NCI-H748 treated with DMSO at 0.1 percent for 48 hours (cell line): ENCODE measurements at regions not wholly inside any gene's neighbourhood (a gene's known extent, or its start where the extent isn't known, plus 50 kb on each side); places are given as distances from the start of the nearest gene placed in this dataset.
A peak's percentile ranks its signal among the peaks of the same experiment; 100 is the strongest.

Source experiments
- DNase-seq: peaks from one replicate; lab custom pipeline; 2025; lab: John Stamatoyannopoulos, UW

DNA sequence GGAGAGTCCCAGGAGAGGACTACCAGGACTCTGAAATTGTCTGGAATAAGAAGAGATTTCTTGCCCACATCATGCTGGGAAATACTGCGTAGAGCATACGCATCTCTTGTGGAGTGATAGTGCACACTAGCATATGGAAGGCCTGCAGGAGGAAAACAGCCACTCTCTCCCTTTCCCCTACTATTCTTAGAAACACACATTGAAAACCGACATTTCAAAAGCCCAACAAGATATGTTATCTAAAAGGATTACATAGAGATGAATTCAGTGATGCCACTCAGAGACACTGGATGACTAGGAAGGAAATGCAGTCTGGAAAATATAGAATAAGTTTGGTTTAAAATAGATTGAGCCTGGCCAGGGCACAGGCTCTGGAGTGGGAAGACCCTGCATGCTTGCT lies 388.7 kb upstream of the NBEA start:
- no peak for DNase-seq

DNA sequence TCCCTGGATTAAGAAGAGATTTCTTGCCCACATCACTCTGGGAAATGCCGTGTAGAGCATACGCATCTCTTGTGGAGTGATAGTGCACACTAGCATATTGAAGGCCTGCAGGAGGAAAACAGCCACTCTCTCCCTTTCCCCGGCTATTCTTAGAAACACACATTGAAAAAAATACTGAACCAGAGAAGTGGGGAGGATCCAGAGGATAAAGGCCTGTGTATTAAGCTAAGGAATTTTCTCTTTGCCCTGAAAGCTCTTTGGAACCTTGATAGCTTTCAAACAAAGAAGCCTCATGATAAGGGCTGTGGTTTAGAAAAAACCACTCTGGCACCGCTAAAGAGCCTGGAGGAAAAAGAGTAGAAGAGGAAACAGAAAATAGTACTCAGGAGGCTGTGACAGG lies 386.1 kb upstream of the NBEA start:
- DNase-seq, result no peak

DNA sequence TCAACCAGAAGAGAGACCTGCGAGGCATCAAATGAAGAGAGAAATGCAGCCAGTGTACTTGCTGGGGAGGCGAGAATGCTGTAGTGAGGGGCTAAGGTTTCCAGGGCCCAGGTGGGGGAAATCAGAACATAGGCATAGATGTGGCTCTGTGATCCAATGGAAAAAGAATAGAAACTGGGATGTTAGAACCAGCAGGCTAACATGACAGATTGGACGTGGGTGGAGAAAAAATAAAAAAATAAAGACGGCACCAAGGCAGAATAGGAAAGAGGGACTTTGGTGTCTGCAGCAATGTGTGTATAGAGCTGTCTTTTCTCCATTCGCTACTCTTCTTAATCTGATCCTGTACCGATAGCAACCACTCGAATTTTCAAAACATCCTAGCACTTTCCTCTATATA lies 381.0 kb upstream of the NBEA start:
- DNase-seq, result no peak

DNA sequence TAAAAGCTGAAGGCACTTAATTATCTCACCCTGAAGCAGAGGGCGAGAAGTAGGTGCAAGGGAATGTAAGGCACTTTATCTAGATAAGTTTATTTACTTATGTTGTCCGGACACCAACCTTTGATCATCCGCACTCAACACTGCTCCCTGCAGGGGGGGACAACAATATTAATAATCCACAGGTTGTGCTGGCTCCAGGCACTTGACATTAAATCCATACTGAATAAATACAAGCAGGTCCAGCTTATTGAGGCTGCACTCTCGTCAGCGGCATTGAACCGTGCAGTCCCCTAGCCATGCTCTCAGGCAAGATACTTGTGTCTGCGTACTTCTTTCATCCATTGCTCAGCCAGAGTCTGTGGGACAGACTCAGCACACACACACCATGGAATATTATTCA lies 374.5 kb upstream of the NBEA start:
- no peak for DNase-seq

DNA sequence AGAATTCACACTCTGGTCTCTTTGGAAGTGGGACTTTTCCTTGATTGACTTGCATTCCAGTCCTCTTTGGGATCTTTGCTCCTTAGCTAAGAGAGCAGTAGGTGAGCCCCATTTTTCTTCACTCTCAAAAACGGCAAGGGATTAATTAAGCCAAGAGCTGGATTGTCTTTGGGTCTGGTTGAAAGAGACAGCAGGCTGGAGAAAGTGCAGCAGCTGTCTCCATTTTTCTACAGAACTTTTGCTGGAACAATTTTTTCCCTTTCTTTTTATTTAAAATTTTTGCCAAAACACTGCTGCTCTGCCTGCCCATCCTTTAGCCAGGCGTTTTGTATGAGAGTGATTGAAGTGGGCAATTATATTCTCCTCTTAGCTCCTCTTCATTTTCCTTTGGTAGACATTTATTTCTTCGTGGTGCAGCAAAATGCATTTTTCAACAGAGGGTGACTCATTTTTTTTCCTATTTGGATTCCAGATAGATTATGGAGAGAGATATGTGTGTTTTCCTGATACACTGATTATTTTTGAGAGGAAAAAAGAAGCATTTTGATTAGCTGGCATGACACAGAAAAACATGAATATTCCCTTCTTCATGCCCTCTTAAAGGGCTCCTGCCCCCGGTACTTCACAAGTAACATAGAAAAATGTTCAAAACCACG lies 371.2 kb upstream of the NBEA start:
- no peak for DNase-seq

DNA sequence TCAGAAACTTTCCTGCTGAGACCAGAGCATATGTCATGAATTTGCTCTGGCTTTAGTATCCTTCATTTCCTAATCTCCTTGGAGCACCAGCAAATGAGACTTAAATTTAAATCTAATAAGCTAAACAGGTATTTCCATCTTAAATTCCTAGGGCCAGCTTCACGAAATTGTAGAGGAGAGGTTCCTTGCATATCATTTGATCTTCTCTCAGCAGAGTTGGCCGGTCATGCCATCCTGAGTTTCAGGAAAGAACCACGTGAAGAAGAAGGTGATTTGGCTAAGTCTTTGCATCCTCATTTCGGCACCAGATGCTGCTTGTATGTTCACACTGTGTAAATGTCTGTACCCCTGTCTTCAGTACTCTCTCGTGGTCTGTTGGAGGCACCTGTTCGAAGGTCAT lies 370.4 kb upstream of the NBEA start:
- no peak for DNase-seq

DNA sequence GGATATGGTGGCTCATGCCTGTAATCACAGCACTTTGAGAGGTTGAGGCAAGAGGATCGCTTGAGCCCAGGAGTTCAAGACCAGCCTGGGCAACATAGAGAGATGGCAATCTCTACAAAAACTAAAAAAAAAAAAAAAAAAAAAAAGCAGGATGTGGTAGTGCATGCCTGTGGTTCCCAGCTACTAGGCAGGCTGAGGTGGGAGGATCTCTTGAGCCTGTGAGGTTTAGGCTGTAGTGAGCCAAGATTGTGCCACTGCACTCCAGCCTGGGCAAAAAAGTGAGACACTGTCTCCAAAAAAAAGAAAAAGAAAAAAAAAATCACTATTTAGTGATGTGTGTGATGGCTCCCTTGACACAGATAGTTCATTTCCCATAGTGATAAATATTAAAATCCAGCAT lies 365.0 kb upstream of the NBEA start:
- no peak for DNase-seq

DNA sequence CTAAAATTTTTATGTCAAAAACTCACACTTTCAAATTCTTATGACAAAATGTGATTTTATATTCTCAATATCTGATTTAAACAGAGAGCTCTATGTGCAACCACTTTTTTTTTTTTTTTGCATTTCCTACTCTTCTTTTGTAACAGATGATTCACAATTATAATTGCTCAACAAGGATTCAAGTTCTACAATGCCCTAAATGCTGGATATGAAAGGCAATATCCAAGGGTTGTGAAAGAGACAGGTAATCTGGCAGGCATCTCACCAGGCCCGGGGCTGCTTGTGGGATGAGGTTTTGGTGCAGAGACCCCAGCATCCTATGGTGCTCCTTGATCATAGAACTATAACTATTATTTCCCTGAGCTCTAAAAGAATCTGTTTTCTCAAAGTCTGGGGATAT lies 363.6 kb upstream of the NBEA start:
- DNase-seq, result no peak

DNA sequence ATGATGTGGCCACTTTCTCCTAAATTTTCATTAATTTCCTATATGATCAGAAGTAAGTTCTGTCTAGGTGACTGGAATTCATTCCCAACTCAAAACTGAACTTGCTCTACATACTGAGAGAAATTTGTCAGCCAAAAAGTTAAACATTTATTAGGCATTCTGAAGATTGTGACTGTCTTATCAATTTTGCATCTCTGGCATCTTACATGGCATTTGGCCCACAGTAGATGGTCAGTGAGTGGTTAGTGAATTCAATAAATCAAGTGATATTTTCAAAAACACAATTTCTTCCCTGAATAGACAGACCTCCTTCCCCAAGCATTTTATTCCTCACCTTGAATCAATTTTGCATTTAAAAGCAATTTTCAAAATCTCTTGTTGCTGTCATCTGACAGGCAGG lies 363.2 kb upstream of the NBEA start:
- DNase-seq, result no peak

DNA sequence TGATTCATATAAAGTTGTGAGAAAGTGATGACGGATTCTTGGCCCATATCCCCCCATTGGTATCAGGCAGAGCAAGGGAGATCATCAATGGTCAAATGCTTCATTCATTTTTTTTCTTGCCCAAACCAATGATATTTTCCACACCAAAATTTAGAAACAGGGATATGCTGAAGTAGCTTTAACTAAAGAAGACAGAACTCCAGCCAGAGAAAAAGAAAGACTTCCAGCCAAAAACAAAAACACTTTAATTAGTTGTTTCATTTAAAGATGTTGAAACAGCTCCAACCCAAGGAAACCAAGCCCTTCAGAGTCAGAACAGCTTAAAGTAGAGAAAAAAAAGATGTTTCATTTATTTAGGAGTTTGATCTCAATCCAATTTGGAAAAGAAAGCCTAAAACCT lies 358.9 kb upstream of the NBEA start:
- no peak for DNase-seq

DNA sequence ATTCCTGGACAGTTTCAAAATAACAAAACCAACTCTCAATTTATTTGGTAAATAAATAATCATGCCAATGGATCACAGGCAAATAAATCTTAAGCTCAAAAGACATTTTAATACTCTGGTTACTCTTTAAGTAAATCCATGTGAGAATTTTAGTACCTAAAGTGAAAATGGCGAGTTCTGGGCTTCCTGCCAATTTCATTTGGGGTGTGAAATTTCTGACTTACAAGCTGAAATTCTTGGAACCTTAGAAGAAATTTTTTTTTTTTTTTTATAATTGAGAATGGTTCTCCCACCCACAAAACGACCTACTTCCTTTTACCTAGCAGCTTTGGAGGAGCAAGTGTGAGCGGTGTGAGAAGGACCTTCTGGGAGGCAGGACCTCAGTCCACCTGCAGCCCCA lies 354.5 kb upstream of the NBEA start:
- no peak for DNase-seq

DNA sequence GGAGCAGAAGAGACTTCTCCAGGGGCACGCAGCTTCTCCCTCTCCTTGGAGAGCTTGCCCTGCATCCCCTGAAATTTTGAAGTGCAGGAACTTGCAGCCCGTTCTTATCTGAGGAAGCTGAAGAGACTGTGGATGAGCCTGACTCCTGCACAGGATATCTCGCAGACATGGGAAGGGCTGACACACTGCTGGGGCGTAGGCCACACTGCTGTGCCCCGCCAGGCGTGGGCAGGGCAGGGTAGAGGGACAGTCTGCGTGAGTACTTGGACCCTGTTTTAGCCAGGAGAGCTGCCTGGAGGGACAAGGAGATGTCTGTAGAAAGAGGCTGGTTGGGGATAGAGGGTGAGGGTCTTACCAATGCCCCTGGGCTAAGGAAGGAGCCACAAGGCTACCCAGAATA lies 353.7 kb upstream of the NBEA start:
- no peak for DNase-seq

DNA sequence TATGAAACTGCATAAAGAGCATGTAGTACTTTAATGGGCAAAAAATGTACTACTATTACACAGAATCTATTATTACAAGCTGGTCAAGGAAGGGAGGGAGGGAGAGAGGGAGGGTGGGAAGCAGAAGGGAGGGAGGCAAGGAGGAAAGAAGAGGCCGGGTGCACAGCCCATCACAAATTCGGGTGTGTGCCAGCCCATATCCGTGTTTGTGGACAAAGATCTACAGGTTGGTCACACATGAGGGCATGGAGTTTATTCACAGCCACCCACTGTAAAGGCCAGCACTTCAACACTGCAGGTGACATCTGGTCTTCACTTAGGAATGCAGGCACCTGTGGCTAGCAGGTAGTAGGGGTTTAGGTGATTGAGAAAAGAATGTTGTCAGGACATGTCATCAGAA lies 352.5 kb upstream of the NBEA start:
- no peak for DNase-seq

DNA sequence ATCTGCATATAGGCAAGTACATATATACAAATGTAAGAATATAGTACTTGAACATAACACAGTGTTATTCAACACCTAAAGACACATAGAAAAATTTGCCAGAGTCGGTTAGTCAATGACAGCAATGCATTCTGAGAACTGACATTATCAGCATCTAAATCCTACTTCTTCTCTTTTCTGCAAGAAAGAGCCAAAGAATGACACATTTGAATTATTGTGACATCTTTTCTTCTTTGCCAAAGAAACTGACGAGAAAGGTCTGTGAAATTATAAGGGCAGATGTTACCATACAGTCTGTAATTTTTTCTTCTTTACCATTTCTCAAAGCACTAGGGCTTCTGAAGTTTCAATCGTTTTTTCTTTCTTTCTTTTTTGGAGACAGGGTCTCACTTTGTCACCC lies 350.9 kb upstream of the NBEA start:
- no peak for DNase-seq

DNA sequence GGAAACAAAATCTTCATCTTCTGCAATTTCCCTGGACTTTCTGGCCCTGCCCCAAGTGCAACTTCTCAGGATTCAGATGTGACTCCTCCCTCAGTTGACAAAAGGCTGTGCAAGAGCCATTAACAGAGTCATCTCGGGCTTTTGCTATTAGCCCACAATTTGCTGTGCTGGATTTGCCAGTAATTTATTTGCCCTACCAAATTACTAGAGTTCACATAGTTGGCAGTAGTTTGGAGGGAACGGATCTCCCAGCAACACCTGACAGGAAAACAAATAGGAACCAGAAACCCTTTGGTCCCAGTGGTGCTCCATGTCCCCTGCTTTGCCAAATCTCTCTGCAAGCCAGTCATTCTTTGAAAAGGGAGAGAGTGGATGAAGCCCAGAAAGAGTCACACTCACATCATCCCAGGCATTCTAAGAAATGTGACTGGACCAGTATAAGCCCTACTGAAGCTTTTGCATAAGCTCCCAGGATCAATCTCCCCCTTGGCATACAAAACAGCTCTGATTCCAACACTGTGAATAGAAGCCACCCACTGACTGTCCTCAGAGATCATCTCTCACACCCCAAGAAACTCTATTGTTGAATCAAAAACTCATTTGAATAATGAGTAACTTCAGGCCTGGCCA lies 350.1 kb upstream of the NBEA start:
- no peak for DNase-seq

DNA sequence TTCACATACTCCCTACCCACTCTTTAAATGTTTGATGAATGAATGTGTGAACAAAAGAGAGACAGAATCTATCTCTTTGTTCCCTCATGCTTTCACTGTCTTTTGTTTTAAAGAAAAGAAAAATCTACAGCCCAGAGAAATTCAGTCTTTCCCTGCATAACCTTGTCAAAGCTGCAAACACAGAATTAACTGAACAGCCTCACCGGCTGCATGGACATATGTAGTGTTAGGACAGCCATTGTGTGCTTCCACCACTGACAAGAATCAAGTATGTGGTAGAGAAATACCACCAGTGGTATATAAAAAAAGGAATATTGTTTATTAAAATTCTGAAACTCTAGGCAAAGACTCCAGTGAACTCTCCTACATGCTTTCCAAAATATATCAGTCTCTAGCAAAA lies 348.4 kb upstream of the NBEA start:
- no peak for DNase-seq

DNA sequence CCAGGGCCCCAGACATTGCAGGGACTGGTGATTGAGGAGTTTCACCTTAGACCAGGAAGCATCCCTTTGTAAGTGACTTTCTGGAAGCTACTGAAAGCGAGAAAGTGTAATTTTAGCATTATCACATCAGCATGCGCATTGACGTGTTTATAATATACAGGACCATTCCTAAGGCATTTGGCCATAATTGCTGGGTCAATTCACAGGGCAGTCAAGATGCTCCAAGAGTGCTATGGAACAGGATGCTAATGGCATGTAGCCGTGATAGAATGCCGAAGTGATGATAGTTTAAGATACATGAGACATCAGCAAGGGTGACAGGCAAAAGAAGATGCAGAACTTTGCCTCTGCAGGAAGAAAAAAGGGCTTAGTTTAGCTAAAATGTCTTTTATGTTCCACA lies 347.6 kb upstream of the NBEA start:
- no peak for DNase-seq

DNA sequence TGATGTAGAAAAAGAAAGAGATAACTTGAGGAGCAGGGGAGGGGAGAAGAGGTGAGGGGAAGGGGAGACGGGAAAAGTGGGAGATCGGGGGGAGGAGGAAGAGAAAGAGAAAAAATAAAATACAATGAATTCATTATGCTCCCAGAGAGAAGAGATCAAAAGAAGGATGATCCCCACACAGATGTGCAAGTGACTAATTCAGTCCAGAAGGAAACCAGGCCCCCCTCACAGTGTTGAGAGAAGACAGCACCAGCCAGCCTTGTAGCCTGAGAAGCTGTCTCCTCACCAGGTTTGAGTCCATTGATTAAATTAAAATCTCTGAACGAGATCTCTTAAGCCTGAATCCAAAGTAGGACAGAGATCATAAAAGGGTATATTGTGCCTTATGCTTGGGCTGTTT lies 333.7 kb upstream of the NBEA start:
- DNase-seq, result no peak

DNA sequence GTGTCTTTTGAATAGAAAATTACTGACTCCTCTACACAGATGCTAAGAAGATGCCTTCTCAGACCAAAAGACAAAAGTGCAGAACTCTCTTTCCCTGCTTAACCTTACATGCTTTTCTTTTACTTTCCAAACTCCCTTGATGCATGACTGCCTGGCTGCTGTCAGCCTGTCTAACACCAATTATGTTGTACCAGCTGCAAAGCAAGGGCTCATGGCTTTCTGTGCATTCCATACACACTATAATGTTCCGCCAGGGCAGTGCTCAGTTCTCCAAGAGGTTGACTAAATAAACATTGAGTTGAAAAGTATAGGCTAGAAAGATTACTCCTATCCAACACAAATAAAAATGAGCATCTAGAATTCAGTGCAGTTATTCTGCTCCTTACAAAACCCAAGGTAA lies 330.4 kb upstream of the NBEA start:
- DNase-seq, result no peak

DNA sequence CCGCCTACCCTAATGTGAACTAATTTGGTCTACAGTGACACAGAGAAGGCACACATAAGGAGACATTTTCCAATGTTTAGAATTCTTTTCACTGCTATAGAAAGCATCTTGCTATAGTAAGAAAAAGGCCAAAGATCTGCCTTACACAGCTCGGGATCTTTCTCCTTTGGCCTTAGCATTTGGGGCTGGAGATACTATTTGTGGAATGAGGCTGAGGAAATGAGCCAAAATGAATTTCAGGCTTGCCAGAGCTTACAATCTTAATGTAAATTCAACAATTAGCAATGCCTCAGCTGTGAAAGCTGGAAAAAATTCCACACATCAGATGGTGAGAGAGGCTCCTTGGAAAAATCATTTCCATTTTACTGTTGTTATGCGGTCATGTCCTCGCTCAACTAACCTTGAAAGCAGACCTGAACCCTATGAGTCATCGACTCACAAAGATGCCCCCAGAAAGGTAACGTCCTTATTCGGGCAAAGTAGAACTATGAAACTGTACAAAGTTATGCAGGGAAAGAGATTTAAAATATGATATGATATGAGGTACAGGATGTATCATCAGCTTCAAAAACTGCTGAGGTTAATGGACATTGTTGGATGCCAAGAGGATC lies 324.5 kb upstream of the NBEA start:
- no peak for DNase-seq

DNA sequence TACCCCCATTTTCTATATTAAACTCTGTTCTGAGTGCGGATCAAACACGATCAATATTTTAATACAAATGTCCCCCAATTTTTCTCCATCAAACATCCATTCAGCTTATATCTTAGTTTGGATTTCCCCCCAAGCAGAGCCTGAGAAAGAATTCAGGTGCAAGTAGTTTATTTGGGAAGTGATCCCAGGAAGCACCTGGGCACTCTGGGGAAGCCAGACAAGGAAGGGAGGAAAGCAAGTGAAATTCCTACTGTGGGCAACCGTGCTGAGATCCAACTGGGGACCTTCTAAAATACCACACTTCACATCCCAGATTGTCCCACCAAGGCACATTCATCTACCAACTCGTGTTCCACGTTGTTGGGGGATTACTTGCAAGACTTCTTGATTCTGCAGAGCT lies 323.4 kb upstream of the NBEA start:
- DNase-seq, result no peak

DNA sequence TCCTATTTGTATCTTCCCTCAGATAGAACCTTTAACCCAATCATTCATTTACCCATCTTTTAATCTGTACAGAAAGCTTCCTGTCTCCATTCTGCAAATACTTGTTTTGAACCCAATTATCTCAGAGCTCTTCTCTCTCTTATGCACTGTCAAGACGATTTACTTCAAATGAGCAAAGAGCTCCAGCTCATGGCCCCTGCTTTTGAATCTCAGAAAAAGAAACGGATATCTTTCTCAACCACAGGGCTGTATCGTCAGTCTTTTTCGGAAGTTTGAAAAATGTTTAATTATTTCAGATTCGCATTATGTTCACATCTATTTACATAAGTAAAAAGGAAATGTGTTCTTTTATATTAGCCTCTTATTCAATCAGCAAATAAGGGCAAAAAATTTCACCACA lies 322.7 kb upstream of the NBEA start:
- no peak for DNase-seq

DNA sequence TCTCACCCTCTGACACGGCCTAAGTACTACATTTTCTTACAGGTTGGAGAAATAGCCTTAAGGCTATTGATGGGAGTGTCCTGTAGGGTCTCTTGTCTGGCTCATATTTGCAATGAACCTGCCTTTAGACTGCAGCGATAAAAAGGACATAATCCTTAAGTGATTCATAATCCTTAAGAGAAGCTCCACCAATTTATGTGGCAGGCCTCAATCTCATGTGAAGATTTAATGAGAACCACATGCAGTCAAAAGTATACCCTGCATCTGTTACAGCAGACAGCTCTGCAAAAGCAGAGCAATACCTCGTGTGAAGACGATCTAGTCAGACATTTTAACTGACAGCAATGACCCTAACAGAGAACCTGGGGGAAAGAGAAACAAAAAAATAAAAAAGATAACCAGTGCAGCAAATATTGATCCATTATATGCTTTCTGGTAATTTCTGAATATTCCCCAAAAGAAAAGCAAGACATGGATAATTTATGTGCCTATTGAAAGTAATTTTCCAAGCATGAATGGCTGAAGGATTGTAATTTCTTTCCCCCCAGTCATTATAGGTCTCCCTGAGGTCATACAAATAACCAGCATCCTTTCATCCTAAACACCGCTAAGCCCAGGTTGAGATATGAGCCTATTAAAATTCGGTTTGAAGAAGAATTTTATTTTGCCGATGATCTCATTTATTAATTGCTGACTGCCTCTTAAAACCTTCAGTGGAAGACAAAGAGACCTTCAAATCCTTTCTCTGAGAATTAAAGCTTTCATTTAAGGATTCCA lies 321.8 kb upstream of the NBEA start:
- DNase-seq, result peak; percentile 68
